ENCODE measurements at regions not wholly inside any gene's neighbourhood (a gene's known extent, or its start where the extent isn't known, plus 50 kb on each side); places are given as distances from the start of the nearest gene placed in this dataset.

GRCh38 chr4:60078984-60079383 is 1121.1 kb upstream of the ADGRL3 start:
- no peaks in the 10 kb centered on the region for H3K4me1 ChIP-seq (ENCODE audit: control insufficient read depth, extremely low read depth, insufficient read depth, low read length)
- no peak overlapping the region for H3K9ac ChIP-seq (replicated peaks; ENCODE audit: extremely low read depth, insufficient read depth, low read length)
- FAIRE-seq (no peak), DNase-seq (ENCODE audit: low read depth, low spot score) (no peak)
- ChIA-PET CTCF (no interaction called here), POLR2A (no interaction called here)
- H3K4me2 ChIP-seq (ENCODE audit: insufficient read depth, low read length) = no peak overlapping the region
- no TSS peak for BruUV-seq (replicated peaks)
- no peaks in the 10 kb centered on the region for H3K9me3 ChIP-seq (replicated peaks; ENCODE audit: control insufficient read depth, insufficient read depth, low read length)
- H3K36me3 ChIP-seq (ENCODE audit: control insufficient read depth in 2 of 2, extremely low read depth in 1 of 2, insufficient read depth in 2 of 2, low read length in 2 of 2) = no peaks in the 10 kb centered on the region
- dilution Hi-C loops (cut with MboI; ENCODE audit: extremely low pct_ligation_motif_present, low sequenced_read_pairs) (no loop called here), intact Hi-C loops (cut with micrococcal nuclease) (no loop called here)
- H2AFZ ChIP-seq (ENCODE audit: low read depth, low read length) = no peak overlapping the region
- no peak overlapping the region for H3K27ac ChIP-seq (ENCODE audit: insufficient read depth, low read depth, low read length)
- H3K4me3 ChIP-seq (replicated peaks in 1 of 3; ENCODE audit: insufficient read depth in 1 of 3, low read depth in 1 of 3, low read length in 3 of 3) = no peak overlapping the region
- H3K79me2 ChIP-seq (ENCODE audit: control insufficient read depth, insufficient read depth, low read length) = no peaks in the 10 kb centered on the region
- no peak for TF ChIP-seq POLR2A (IDR thresholded peaks at IDR 0.05; ENCODE audit: low read depth, low read length)
- TF ChIP-seq POLR2AphosphoS5 (IDR thresholded peaks at IDR 0.05; ENCODE audit: insufficient read depth, low read depth, low read length) = no peak
- no peak for TF ChIP-seq GATA2 (IDR thresholded peaks at IDR 0.05; ENCODE audit: insufficient read depth, insufficient read length, low read depth, low read length)
- TF ChIP-seq MYC (IDR thresholded peaks at IDR 0.05; ENCODE audit: low read depth, low read length) = no peak
- no peak for TF ChIP-seq JUN (IDR thresholded peaks at IDR 0.05; ENCODE audit: borderline replicate concordance, insufficient read depth, insufficient read length, low read depth)
- no peak for TF ChIP-seq EZH2 (IDR thresholded peaks at IDR 0.05; ENCODE audit: borderline replicate concordance, low read depth, low read length, severe bottlenecking)
- TF ChIP-seq, protein P1, sequence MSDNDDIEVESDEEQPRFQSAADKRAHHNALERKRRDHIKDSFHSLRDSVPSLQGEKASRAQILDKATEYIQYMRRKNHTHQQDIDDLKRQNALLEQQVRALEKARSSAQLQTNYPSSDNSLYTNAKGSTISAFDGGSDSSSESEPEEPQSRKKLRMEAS (IDR thresholded peaks at IDR 0.05; ENCODE audit: insufficient read depth, insufficient read length) = no peak
- TF ChIP-seq FOS (IDR thresholded peaks at IDR 0.05; ENCODE audit: borderline replicate concordance, insufficient read depth, low read length) = no peak
- H3K9me1 ChIP-seq (replicated peaks; ENCODE audit: control insufficient read depth, extremely low read depth, insufficient read depth, low read length) = no peaks in the 10 kb centered on the region
- no peaks in the 10 kb centered on the region for H3K27me3 ChIP-seq (ENCODE audit: control insufficient read depth in 2 of 2, insufficient read depth in 2 of 2, low read length in 2 of 2)
- H4K20me1 ChIP-seq (replicated peaks; ENCODE audit: control insufficient read depth, extremely low read depth, insufficient read depth, low read length) = no peaks in the 10 kb centered on the region

- no peaks in the 10 kb centered on the region for H3K4me1 ChIP-seq (ENCODE audit: control insufficient read depth, extremely low read depth, insufficient read depth, low read length)
- no peaks in the 10 kb centered on the region for H3K36me3 ChIP-seq (ENCODE audit: control insufficient read depth in 2 of 2, extremely low read depth in 1 of 2, insufficient read depth in 2 of 2, low read length in 2 of 2)
- no peaks in the 10 kb centered on the region for H3K9me3 ChIP-seq (replicated peaks; ENCODE audit: control insufficient read depth, insufficient read depth, low read length)
- no peak overlapping the region for H3K9ac ChIP-seq (replicated peaks; ENCODE audit: extremely low read depth, insufficient read depth, low read length)
- H3K27ac ChIP-seq (ENCODE audit: insufficient read depth, low read depth, low read length) = no peak overlapping the region
- H2AFZ ChIP-seq (ENCODE audit: low read depth, low read length) = no peak overlapping the region
- TF ChIP-seq GATA2 (IDR thresholded peaks at IDR 0.05; ENCODE audit: insufficient read depth, insufficient read length, low read depth, low read length) (no peak), POLR2AphosphoS5 (IDR thresholded peaks at IDR 0.05; ENCODE audit: insufficient read depth, low read depth, low read length) (no peak), MYC (IDR thresholded peaks at IDR 0.05; ENCODE audit: low read depth, low read length) (no peak), FOS (IDR thresholded peaks at IDR 0.05; ENCODE audit: borderline replicate concordance, insufficient read depth, low read length) (no peak), JUN (IDR thresholded peaks at IDR 0.05; ENCODE audit: borderline replicate concordance, insufficient read depth, insufficient read length, low read depth) (no peak), POLR2A (IDR thresholded peaks at IDR 0.05; ENCODE audit: low read depth, low read length) (no peak), EZH2 (IDR thresholded peaks at IDR 0.05; ENCODE audit: borderline replicate concordance, low read depth, low read length, severe bottlenecking) (no peak)
- TF ChIP-seq, protein P1 (IDR thresholded peaks at IDR 0.05; ENCODE audit: insufficient read depth, insufficient read length) = no peak
- TF ChIP-seq, protein P2, sequence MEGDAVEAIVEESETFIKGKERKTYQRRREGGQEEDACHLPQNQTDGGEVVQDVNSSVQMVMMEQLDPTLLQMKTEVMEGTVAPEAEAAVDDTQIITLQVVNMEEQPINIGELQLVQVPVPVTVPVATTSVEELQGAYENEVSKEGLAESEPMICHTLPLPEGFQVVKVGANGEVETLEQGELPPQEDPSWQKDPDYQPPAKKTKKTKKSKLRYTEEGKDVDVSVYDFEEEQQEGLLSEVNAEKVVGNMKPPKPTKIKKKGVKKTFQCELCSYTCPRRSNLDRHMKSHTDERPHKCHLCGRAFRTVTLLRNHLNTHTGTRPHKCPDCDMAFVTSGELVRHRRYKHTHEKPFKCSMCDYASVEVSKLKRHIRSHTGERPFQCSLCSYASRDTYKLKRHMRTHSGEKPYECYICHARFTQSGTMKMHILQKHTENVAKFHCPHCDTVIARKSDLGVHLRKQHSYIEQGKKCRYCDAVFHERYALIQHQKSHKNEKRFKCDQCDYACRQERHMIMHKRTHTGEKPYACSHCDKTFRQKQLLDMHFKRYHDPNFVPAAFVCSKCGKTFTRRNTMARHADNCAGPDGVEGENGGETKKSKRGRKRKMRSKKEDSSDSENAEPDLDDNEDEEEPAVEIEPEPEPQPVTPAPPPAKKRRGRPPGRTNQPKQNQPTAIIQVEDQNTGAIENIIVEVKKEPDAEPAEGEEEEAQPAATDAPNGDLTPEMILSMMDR (IDR thresholded peaks at IDR 0.05; ENCODE audit: extremely low read depth in 1 of 2, insufficient read depth in 1 of 2, low read depth in 1 of 2, low read length in 2 of 2) = no peak
- no peaks in the 10 kb centered on the region for H4K20me1 ChIP-seq (replicated peaks; ENCODE audit: control insufficient read depth, extremely low read depth, insufficient read depth, low read length)
- no peak overlapping the region for H3K4me3 ChIP-seq (replicated peaks in 1 of 3; ENCODE audit: insufficient read depth in 1 of 3, low read depth in 1 of 3, low read length in 3 of 3)
- H3K4me2 ChIP-seq (ENCODE audit: insufficient read depth, low read length) = no peak overlapping the region
- dilution Hi-C loops (cut with MboI; ENCODE audit: extremely low pct_ligation_motif_present, low sequenced_read_pairs) = no loop called here
- H3K9me1 ChIP-seq (replicated peaks; ENCODE audit: control insufficient read depth, extremely low read depth, insufficient read depth, low read length) = no peaks in the 10 kb centered on the region
- no peak for FAIRE-seq
- ChIA-PET POLR2A (no interaction called here), CTCF (no interaction called here)
- intact Hi-C loops (cut with micrococcal nuclease) = no loop called here
- no peak for DNase-seq (ENCODE audit: low read depth, low spot score)
- H3K27me3 ChIP-seq (ENCODE audit: control insufficient read depth in 2 of 2, insufficient read depth in 2 of 2, low read length in 2 of 2) = no peaks in the 10 kb centered on the region
- H3K79me2 ChIP-seq (ENCODE audit: control insufficient read depth, insufficient read depth, low read length) = no peaks in the 10 kb centered on the region
- BruUV-seq (replicated peaks) = no TSS peak
Measured at GRCh38 chr4:60081839-60082238, 1118.3 kb upstream of the ADGRL3 start.
